ENCODE measurements at regions not wholly inside any gene's neighbourhood (a gene's known extent, or its start where the extent isn't known, plus 50 kb on each side); places are given as distances from the start of the nearest gene placed in this dataset.
A peak's percentile ranks its signal among the peaks of the same experiment; 100 is the strongest.

DNA sequence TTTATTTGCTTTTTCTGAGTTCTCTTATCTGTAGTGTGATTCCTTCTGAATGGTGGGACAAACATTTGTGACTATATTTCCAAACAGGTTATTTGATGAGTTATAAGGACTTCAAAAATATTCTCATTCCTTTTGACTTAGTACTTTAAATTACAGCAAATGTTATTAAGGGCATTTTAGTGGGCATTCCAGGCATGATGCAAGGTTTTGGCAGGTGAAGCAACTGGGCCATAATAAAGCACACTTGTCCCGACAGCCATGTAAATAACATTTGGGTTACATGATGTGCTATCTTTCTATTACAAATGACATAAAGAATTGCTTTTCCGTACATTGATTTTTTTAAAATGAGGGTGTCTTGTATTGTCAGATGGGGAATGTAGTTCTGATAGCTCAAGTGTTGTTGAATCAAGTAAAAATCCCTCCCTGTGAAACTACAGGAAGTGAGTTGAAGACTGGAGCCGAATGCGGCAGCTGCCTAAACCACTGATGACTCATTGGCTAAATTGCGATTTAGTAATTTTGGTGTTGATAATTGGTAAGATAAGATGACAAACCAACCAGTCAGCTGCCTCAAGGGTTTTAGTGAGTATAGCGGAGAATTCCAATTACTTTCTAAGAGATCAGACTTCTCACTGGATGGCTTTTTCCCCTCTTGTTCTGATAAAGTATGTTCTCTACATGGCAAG, 231.3 kb upstream of the NPY start:
- Mint-ChIP-seq H3K27me3 (peaks cover 11 to 37% (median 21%) of the 10 kb centered on the region in 3 donors), H3K4me3 (no peak overlapping the region), H3K4me1 (no peaks in the 10 kb centered on the region), H3K9me3 (peaks cover 0 to 5% (median 0%) of the 10 kb centered on the region in 7 donors), H3K27ac (no peak overlapping the region), H3K36me3 (no peaks in the 10 kb centered on the region)
- ATAC-seq (ENCODE audit: low read depth in 2 of 2) = no peak
- DNase-seq = no peak

DNA sequence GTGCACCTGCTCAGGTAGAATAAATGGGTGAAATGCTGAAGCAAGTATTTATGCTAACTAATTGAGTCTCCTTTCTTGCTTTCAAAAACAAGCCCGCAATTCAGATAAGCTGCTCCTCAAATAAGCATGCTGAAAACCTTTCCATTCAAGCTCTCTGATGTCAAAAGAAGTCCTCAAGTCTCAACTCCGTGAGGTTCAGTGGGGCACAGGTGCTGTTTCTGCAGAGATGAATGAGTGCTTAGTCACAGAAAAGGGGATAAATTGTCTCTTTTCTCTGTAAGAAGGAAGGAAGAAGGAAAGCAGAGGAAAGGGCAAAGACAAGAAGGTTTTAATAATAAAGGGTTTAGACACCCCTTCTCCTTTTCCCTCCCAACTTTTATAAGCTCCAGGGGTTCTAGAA, 229.8 kb upstream of the NPY start:
- H3K27ac Mint-ChIP-seq = no peak overlapping the region
- H3K27me3 Mint-ChIP-seq = peaks cover 11 to 41% (median 16%) of the 10 kb centered on the region in 3 donors
- H3K36me3 Mint-ChIP-seq = no peaks in the 10 kb centered on the region
- DNase-seq (no peak), ATAC-seq (ENCODE audit: low read depth in 2 of 2) (no peak)
- no peaks in the 10 kb centered on the region for H3K4me1 Mint-ChIP-seq
- peaks cover 0 to 3% (median 0%) of the 10 kb centered on the region in 7 donors for H3K9me3 Mint-ChIP-seq
- H3K4me3 Mint-ChIP-seq = no peak overlapping the region

DNA sequence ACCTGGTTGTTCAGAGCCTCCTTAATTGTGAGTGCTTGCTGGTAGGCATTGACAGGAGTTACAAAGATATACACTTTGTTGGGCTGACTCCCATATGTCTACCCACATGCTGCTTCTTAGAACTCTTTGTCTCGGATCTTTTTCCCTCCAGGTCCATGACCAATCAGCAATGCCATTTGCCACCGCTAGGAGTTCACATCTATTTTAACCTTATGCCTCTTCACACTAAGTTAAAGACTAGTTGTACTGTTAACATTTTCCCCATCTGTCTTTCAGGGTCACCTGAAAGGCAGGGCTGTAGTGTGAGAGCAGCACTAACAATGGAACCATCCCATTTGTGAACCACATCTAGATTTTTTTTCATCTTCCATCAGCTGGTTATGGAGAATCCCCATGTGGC, 226.7 kb upstream of the NPY start:
- ATAC-seq (ENCODE audit: low read depth in 2 of 2) = no peak
- Mint-ChIP-seq H3K36me3 (no peaks in the 10 kb centered on the region), H3K9me3 (peaks cover 0 to 3% (median 0%) of the 10 kb centered on the region in 7 donors), H3K4me1 (no peaks in the 10 kb centered on the region), H3K27ac (no peak overlapping the region), H3K27me3 (peaks cover 7 to 26% (median 11%) of the 10 kb centered on the region in 3 donors), H3K4me3 (no peak overlapping the region)
- no peak for DNase-seq

DNA sequence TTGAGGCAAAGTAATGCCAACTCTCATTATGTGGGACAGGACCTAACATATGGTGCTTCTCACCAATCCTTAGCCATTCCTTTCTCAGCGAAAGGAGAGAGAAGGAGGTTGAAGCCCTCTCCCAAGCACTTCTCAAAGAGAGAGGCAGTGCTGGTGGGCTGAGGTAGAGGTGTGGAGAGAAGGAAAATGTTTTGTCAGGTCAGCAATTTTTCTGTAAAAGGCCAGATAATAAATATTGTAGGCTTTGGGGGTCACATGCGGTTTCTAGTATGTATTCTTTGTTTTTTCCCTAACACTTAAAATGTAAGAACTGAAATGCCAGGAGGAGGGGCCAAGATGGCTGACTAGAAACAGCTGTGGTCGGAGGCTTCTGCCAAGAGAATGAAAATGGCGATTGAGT, 225.0 kb upstream of the NPY start:
- Mint-ChIP-seq H3K36me3 (no peaks in the 10 kb centered on the region), H3K27ac (no peak overlapping the region), H3K4me1 (no peaks in the 10 kb centered on the region), H3K27me3 (peaks cover 7 to 14% (median 11%) of the 10 kb centered on the region in 3 donors), H3K4me3 (no peak overlapping the region), H3K9me3 (peaks cover 0 to 5% (median 3%) of the 10 kb centered on the region in 7 donors)
- no peak for DNase-seq
- no peak for ATAC-seq (ENCODE audit: low read depth in 2 of 2)

DNA sequence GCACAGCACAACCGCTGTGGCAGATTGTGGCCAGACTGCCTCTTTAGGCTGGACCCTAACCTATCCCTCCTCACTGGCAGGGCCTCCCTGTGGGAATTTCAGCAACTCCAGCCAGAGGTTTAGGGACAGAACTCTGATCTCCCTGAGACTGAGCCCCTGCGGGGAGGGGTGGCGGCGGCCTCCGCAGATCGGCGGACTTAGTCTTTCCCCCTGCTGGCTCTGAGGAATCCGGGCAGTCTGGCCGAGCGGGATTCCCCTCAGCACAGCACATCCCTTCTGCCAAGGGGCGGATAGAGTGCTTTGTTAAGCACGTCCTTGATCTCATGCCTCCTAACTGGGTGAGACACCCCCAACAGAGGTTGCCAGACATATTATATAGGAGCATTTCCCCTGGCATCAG, 224.2 kb upstream of the NPY start:
- Mint-ChIP-seq H3K36me3 (no peaks in the 10 kb centered on the region), H3K4me1 (no peaks in the 10 kb centered on the region), H3K27me3 (peaks cover 7 to 8% (median 7%) of the 10 kb centered on the region in 3 donors), H3K4me3 (no peak overlapping the region), H3K27ac (no peak overlapping the region), H3K9me3 (peaks cover 0 to 6% (median 3%) of the 10 kb centered on the region in 7 donors)
- ATAC-seq (ENCODE audit: low read depth in 2 of 2) (no peak), DNase-seq (no peak)

DNA sequence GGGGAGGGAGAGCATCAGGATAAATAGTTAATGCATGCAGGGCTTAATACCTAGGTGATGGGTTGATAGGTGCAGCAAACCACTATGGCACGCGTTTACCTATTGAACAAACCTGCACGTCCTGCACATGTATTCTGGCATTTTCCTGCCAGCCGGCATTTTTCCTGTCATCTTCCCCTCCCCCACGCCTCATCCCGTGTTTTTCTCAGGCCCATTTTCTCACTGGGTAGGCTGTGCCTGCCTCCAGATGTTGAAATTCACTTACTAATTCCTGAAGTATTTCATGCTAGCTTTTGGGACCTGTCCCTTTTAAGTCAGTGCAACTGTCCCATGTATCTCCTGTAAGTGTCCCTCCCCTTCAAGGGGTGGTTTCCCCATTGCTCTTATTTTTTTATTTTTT, 220.3 kb upstream of the NPY start:
- DNase-seq (no peak), ATAC-seq (ENCODE audit: low read depth in 2 of 2) (no peak)
- Mint-ChIP-seq H3K4me1 (no peaks in the 10 kb centered on the region), H3K9me3 (peaks cover 0 to 6% (median 4%) of the 10 kb centered on the region in 7 donors), H3K36me3 (no peaks in the 10 kb centered on the region), H3K27ac (peak overlapping the region in 2 of 6 donors; percentile 62 to 84), H3K27me3 (peaks cover 0 to 5% (median 0%) of the 10 kb centered on the region in 3 donors), H3K4me3 (no peak overlapping the region)

DNA sequence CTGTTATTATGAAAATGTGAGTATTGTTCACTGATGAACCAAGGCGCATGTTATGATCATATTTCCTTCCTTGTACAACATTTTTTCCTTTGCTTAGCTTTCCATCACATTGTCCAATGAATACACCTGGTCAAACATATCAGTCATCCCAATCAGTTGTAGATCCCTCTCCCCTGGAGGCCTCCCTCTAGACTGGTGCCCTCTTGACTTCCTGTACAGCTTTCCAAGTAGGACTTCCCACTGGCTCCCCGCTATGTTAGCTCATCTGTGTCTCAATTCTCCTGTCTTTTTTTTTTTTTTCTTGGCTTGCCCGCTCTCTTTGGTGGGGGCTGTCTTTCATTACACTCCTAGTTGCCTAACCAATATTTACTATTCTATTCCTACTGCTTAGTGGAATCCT, 214.2 kb upstream of the NPY start:
- no peak overlapping the region for H3K4me3 Mint-ChIP-seq
- peaks cover 0 to 5% (median 0%) of the 10 kb centered on the region in 7 donors for H3K9me3 Mint-ChIP-seq
- H3K27me3 Mint-ChIP-seq = peaks cover 0 to 4% (median 0%) of the 10 kb centered on the region in 3 donors
- DNase-seq (no peak), ATAC-seq (ENCODE audit: low read depth in 2 of 2) (no peak)
- no peaks in the 10 kb centered on the region for H3K36me3 Mint-ChIP-seq
- peaks cover 0 to 4% (median 0%) of the 10 kb centered on the region in 3 donors for H3K4me1 Mint-ChIP-seq
- peak overlapping the region in 1 of 6 donors; percentile 6 for H3K27ac Mint-ChIP-seq

DNA sequence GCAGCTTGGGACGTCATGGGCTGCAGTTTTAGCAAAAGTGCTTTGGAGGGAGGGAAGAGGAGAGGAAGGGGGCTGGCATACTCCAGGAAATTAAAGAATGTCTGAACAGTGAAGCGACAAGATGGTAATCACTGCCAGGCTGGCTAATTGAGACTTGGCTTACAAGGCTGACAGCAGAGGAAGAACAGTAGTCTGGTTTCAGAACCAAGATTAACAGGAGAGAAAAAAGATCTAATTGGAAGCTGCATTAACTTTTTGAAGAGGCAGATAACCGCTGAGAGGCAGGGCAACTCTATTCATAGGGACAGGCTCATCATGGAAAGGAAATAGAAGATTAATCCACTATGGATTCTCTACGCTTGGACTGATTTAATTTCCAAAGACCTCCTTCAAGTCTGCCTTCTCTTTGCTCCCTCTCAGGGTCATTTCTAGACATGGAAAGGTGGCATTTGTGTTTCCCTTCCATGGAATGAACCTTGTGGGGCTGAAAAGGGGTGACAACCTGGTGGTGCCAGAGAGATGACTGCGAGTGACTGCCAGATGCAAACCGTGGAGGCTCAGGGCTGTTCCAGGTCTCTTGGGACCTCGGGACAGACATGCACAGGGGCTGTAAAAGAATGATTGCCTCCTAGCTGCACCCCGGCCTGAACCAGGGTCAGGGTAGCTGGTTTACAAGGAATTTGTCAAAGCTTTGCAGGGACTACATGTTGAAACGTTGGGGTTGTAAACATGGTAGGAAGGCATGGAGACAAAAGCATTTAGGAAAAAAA, 210.2 kb upstream of the NPY start:
- Mint-ChIP-seq H3K36me3 (no peaks in the 10 kb centered on the region), H3K4me1 (peaks cover 0 to 4% (median 0%) of the 10 kb centered on the region in 3 donors), H3K9me3 (peaks cover 0 to 1% (median 0%) of the 10 kb centered on the region in 7 donors), H3K27ac (no peak overlapping the region), H3K27me3 (peaks cover 0 to 4% (median 0%) of the 10 kb centered on the region in 3 donors), H3K4me3 (no peak overlapping the region)
- DNase-seq = no peak
- no peak for ATAC-seq (ENCODE audit: low read depth in 2 of 2)

DNA sequence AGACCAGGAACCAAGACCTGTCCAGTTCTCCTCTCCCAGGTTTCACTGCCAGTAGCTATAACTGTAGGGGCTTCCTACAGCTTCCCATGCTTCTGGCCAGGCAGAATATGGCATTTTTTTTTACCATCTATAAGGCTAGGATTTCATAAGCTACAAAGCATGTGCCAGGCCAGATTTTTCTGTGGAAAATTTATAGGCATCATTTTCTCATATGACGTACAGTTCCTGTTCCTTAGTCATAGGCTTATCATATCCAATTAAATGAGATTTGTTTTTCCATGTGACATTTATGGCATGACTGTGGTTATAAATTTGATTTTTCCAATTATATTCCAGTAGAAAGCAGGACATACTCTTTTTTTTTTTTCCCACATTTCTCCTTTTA, 208.6 kb upstream of the NPY start:
- no peak overlapping the region for H3K27ac Mint-ChIP-seq
- peaks cover 0 to 2% (median 0%) of the 10 kb centered on the region in 7 donors for H3K9me3 Mint-ChIP-seq
- H3K4me3 Mint-ChIP-seq = no peak overlapping the region
- ATAC-seq (ENCODE audit: low read depth in 2 of 2) = no peak
- H3K36me3 Mint-ChIP-seq = no peaks in the 10 kb centered on the region
- no peak for DNase-seq
- peaks cover 0 to 4% (median 0%) of the 10 kb centered on the region in 3 donors for H3K4me1 Mint-ChIP-seq
- H3K27me3 Mint-ChIP-seq = peaks cover 0 to 4% (median 0%) of the 10 kb centered on the region in 3 donors

DNA sequence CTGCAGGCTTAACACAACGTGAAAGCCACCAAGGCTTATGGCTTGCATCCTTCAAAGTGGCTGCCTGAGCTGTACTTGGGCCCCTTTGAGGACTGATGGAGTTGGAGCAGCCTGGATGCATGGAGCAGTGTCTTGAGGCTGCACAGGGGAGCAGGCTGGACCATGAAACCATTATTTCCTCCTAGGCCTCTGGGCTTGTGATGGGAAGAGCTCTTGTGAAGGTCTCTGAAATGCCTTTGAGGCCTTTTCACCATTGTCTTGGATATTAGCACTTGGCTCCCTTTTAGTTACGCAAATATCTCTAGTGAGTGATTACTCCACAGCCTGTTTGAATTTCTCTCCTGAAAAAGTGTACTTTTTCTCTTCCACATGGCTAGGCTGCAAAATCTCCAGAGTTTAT, 201.2 kb upstream of the NPY start:
- Mint-ChIP-seq H3K27me3 (no peaks in the 10 kb centered on the region), H3K4me3 (no peak overlapping the region), H3K27ac (no peak overlapping the region), H3K9me3 (peaks cover 0 to 49% (median 21%) of the 10 kb centered on the region in 7 donors), H3K4me1 (no peaks in the 10 kb centered on the region), H3K36me3 (no peaks in the 10 kb centered on the region)
- DNase-seq (no peak), ATAC-seq (ENCODE audit: low read depth in 2 of 2) (no peak)

DNA sequence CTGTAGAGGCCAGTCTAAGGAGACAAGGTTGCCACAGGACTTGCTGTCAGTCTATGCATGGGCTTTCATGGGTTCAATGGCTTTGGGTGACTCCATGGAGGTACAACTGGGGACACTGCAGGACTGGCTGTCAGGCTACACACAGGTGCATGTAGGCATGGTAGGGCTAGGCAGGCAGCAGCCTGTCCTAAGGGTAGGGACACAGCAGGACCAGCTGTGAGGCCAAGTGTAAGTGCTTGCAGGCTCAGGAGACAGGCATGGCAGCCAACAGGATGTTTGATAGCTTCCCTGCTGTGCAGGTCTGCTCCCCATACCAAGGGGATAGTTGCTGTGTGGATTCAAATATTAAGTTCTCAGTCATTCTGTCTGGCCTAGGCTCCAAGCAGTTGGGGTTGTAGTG, 181.0 kb upstream of the NPY start:
- DNase-seq (no peak), ATAC-seq (ENCODE audit: low read depth in 2 of 2) (no peak)
- H3K4me1 Mint-ChIP-seq = no peaks in the 10 kb centered on the region
- H3K27me3 Mint-ChIP-seq = no peaks in the 10 kb centered on the region
- H3K9me3 Mint-ChIP-seq = peaks cover 9 to 31% (median 15%) of the 10 kb centered on the region in 7 donors
- H3K36me3 Mint-ChIP-seq = no peaks in the 10 kb centered on the region
- no peak overlapping the region for H3K27ac Mint-ChIP-seq
- H3K4me3 Mint-ChIP-seq = no peak overlapping the region

DNA sequence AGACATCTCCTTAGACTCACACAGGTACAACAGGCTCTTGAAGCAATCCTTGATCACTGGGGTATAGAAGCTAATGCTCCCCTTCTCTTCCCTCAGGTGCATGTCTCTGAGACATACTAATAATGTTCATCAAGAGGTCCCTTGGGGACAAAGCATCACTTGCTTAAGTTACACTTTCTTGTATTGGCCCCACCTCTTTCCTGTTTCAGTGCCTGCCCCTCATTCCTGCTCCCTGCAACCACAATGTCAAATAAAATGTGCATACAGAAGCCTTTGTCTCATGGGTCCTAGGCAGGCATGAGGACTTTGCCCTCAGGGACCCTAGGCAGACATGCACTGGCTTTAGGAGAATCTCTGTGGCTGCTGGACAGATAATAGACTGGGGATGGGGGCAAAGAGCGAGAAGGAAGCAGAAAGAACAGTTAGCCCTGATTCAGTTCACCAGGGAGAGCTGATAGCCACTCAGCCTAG, 175.0 kb upstream of the NPY start:
- no peak for ATAC-seq (ENCODE audit: low read depth in 2 of 2)
- peaks cover 0 to 4% (median 0%) of the 10 kb centered on the region in 7 donors for H3K9me3 Mint-ChIP-seq

DNA sequence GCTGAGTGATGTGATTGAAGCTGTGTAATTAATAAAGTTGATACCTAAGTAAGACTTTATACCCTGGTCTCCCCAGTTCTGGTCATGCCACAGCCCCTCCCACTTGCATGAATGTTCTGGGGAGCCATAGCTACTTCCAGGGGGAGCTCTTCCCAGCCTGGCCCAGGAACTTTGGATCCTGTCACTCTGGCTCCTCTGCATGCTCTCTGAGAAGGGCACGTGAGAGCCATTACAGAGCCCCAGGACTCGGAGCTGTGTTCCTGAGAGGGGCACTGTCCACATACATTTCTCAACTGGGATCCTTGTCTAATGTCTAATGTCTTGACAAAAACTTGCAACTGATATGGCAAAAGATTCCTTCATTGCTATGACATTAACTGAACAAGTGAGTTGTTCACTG, 173.9 kb upstream of the NPY start:
- Mint-ChIP-seq H3K9me3 (peaks cover 0 to 4% (median 0%) of the 10 kb centered on the region in 7 donors), H3K4me1 (no peaks in the 10 kb centered on the region), H3K36me3 (no peaks in the 10 kb centered on the region), H3K27ac (no peak overlapping the region), H3K27me3 (peaks cover 4 to 15% (median 6%) of the 10 kb centered on the region in 3 donors), H3K4me3 (no peak overlapping the region)
- ATAC-seq (ENCODE audit: low read depth in 2 of 2) (no peak), DNase-seq (no peak)

More for the DNA sequence above, 175.0 kb upstream of the NPY start:
- H3K36me3 Mint-ChIP-seq = no peaks in the 10 kb centered on the region
- H3K4me1 Mint-ChIP-seq = no peaks in the 10 kb centered on the region
- peak overlapping the region in 1 of 8 donors; percentile 63 for H3K4me3 Mint-ChIP-seq
- DNase-seq = no peak
- H3K27ac Mint-ChIP-seq = peak overlapping the region in 1 of 6 donors; percentile 23
- peaks cover 4 to 14% (median 6%) of the 10 kb centered on the region in 3 donors for H3K27me3 Mint-ChIP-seq

DNA sequence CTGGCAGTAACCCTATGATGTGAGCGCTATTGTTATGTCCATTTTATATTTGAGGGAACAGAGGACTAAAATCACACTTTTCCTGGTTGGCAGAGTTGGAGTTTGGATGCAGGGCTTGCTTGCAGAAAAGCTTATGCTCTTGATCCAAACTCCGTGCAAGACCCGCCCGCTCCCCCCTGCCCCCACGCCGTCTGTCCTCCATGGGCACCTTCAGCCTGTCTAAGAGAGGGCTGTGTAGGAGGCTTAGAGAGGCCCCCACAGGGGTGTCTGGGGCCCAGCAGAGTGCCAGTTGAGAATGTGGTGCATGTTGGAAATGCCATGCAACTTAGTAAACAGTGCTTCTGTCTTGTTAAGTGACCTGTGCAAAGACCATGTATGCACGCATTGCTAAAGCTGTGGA, 170.5 kb upstream of the NPY start:
- H3K27ac Mint-ChIP-seq = no peak overlapping the region
- H3K4me1 Mint-ChIP-seq = no peaks in the 10 kb centered on the region
- peaks cover 0 to 4% (median 0%) of the 10 kb centered on the region in 7 donors for H3K9me3 Mint-ChIP-seq
- H3K4me3 Mint-ChIP-seq = no peak overlapping the region
- DNase-seq (no peak), ATAC-seq (ENCODE audit: low read depth in 2 of 2) (no peak)
- peaks cover 9 to 19% (median 13%) of the 10 kb centered on the region in 3 donors for H3K27me3 Mint-ChIP-seq
- no peaks in the 10 kb centered on the region for H3K36me3 Mint-ChIP-seq
